HG03575 (cell line): ENCODE measurements at regions not wholly inside any gene's neighbourhood (a gene's known extent, or its start where the extent isn't known, plus 50 kb on each side); places are given as distances from the start of the nearest gene placed in this dataset.
"Not testable (repeated sequence)": the region's sequence is repeated elsewhere in the genome, so short reads cannot be mapped to it uniquely, and the experiment has no call there.

Experiments
- ATAC-seq: cut with Tn5 transposase; IDR thresholded peaks from one replicate; pipeline ENCODE4 v1.9.1; 2021; ENCODE audit not compliant: unreplicated experiment, insufficient number of reproducible peaks, low FRiP score; ENCODE audit errors: extremely low read depth

GRCh38 chr6:68252632-68253031 lies 382.4 kb upstream of the ADGRB3 start:
- ATAC-seq: no peak

- ATAC-seq: no peak
Observed at GRCh38 chr6:68247782-68248181, 387.3 kb upstream of the ADGRB3 start.

GRCh38 chr6:68240726-68241125 lies 394.4 kb upstream of the ADGRB3 start:
- ATAC-seq: no peak

GRCh38 chr6:68239034-68239433 lies 396.0 kb upstream of the ADGRB3 start:
- no peak for ATAC-seq

GRCh38 chr6:68238097-68238601 lies 396.9 kb upstream of the ADGRB3 start:
- no peak for ATAC-seq

GRCh38 chr6:68237205-68237604 lies 397.9 kb upstream of the ADGRB3 start:
- ATAC-seq: no peak

GRCh38 chr6:68235326-68235784 lies 399.7 kb upstream of the ADGRB3 start:
- no peak for ATAC-seq

- no peak for ATAC-seq
Observed at GRCh38 chr6:68233623-68234022, 401.5 kb upstream of the ADGRB3 start.

- ATAC-seq: no peak
Observed at GRCh38 chr6:68229566-68229965, 405.5 kb upstream of the ADGRB3 start.

GRCh38 chr6:68226460-68226859 lies 408.6 kb upstream of the ADGRB3 start:
- ATAC-seq: no peak

GRCh38 chr6:68225729-68226128 lies 409.4 kb upstream of the ADGRB3 start:
- no peak for ATAC-seq

- ATAC-seq: no peak
Observed at GRCh38 chr6:68211242-68211795, 423.8 kb upstream of the ADGRB3 start.

- not testable (repeated sequence) for ATAC-seq
Observed at GRCh38 chr6:68207612-68208011, 427.5 kb upstream of the ADGRB3 start.

GRCh38 chr6:68200929-68201328 lies 434.2 kb upstream of the ADGRB3 start:
- no peak for ATAC-seq

- ATAC-seq: no peak
Observed at GRCh38 chr6:68197356-68197755, 437.7 kb upstream of the ADGRB3 start.

- ATAC-seq: no peak
Observed at GRCh38 chr6:68196645-68197044, 438.4 kb upstream of the ADGRB3 start.

GRCh38 chr6:68195753-68196152 lies 439.3 kb upstream of the ADGRB3 start:
- ATAC-seq: not testable (repeated sequence)

GRCh38 chr6:68194846-68195478 lies 440.1 kb upstream of the ADGRB3 start:
- no peak for ATAC-seq

GRCh38 chr6:68192988-68193387 lies 442.1 kb upstream of the ADGRB3 start:
- ATAC-seq: no peak

GRCh38 chr6:68189217-68189815 lies 445.8 kb upstream of the ADGRB3 start:
- no peak for ATAC-seq
